ENCODE measurements at regions not wholly inside any gene's neighbourhood (a gene's known extent, or its start where the extent isn't known, plus 50 kb on each side); places are given as distances from the start of the nearest gene placed in this dataset.

DNA sequence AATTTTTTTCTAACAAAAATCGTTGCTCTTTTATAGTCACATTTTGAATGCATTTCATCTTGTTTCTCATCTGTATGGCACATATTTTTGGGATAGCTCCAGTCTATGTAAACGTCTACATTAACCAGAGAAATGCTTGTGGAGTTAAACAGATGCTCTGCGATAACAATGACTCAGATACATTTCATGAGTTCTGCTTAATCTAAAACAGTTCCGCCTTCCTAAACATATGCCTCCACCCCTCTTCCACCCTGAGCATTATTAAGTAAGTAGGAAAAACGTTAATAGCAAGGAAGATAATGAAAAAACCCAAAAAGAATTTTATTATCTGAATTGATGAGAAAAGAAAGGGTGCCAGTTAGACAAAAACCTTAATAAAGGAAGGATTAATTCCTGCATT lies 396.1 kb downstream of the TUSC7 start:
- TF ChIP-seq, protein P1, sequence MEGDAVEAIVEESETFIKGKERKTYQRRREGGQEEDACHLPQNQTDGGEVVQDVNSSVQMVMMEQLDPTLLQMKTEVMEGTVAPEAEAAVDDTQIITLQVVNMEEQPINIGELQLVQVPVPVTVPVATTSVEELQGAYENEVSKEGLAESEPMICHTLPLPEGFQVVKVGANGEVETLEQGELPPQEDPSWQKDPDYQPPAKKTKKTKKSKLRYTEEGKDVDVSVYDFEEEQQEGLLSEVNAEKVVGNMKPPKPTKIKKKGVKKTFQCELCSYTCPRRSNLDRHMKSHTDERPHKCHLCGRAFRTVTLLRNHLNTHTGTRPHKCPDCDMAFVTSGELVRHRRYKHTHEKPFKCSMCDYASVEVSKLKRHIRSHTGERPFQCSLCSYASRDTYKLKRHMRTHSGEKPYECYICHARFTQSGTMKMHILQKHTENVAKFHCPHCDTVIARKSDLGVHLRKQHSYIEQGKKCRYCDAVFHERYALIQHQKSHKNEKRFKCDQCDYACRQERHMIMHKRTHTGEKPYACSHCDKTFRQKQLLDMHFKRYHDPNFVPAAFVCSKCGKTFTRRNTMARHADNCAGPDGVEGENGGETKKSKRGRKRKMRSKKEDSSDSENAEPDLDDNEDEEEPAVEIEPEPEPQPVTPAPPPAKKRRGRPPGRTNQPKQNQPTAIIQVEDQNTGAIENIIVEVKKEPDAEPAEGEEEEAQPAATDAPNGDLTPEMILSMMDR (IDR thresholded peaks at IDR 0.05; ENCODE audit: borderline replicate concordance, extremely low read depth, insufficient read depth): no peak
- Histone ChIP-seq H3K9me3 (ENCODE audit: control insufficient read depth in 2 of 3, insufficient read depth in 1 of 3, low read length in 3 of 3) (no peaks in the 10 kb centered on the region), H3K27ac (ENCODE audit: low read depth in 2 of 2, low read length in 2 of 2) (no peak overlapping the region), H3K36me3 (ENCODE audit: control insufficient read depth in 2 of 3, insufficient read depth in 3 of 3, low read length in 3 of 3) (no peaks in the 10 kb centered on the region), H3K4me1 (ENCODE audit: control insufficient read depth in 2 of 3, insufficient read depth in 2 of 3, low read depth in 1 of 3, low read length in 3 of 3) (no peaks in the 10 kb centered on the region), H3K27me3 (ENCODE audit: control insufficient read depth, insufficient read depth, low read length) (no peaks in the 10 kb centered on the region), H3K9ac (ENCODE audit: low read length in 3 of 3) (no peak overlapping the region), H3K4me3 (ENCODE audit: low read length in 3 of 3) (no peak overlapping the region)
- DNase-seq (no peak), FAIRE-seq (no peak)
- intact Hi-C loops (cut with DNase I): no loop called here

DNA sequence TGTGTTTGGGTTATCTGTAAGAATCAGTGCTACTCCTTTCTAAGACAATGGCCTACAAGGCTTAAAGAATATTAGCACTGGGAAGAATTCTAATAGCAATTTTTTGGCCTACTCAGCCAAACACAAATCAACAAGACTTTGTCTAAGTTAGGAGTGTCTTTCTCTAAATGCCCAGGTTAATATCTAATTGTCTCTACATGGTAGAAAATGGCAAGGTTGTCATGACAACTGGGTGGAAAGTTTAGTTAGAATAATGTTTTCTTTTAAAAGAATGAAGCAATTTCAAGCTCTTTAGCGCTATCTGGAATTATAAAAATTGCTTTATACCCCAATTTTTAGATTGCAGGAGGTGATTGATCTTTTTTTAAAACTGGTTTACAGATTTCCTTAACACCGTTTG lies 396.8 kb downstream of the TUSC7 start:
- TF ChIP-seq, protein P1 (IDR thresholded peaks at IDR 0.05; ENCODE audit: borderline replicate concordance, extremely low read depth, insufficient read depth): no peak
- Histone ChIP-seq H3K27ac (ENCODE audit: low read depth in 2 of 2, low read length in 2 of 2) (no peak overlapping the region), H3K9me3 (ENCODE audit: control insufficient read depth in 2 of 3, insufficient read depth in 1 of 3, low read length in 3 of 3) (no peaks in the 10 kb centered on the region), H3K4me3 (ENCODE audit: low read length in 3 of 3) (no peak overlapping the region), H3K27me3 (ENCODE audit: control insufficient read depth, insufficient read depth, low read length) (no peaks in the 10 kb centered on the region), H3K4me1 (ENCODE audit: control insufficient read depth in 2 of 3, insufficient read depth in 2 of 3, low read depth in 1 of 3, low read length in 3 of 3) (no peaks in the 10 kb centered on the region), H3K9ac (ENCODE audit: low read length in 3 of 3) (no peak overlapping the region), H3K36me3 (ENCODE audit: control insufficient read depth in 2 of 3, insufficient read depth in 3 of 3, low read length in 3 of 3) (no peaks in the 10 kb centered on the region)
- DNase-seq (no peak), FAIRE-seq (no peak)
- intact Hi-C loops (cut with DNase I): no loop called here

DNA sequence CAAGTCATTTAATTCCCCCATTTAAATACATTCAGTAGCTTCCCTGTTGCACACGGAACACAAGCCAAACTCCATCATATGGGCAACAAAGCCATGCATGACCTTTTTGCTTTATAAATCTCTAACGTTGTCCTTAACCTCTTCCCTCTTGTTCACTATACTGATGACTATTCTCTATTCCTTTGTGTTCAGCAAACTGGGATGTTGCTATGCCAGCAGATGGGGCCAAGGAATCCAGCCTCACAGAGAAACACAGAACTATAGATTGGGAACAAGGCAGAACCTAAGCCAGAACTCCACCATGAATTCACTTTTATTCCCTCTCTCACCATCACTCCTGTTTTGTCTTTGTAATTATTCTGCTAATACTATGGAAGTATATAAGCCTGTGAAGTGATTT lies 398.4 kb downstream of the TUSC7 start:
- Histone ChIP-seq H3K27ac (ENCODE audit: low read depth in 2 of 2, low read length in 2 of 2) (no peak overlapping the region), H3K27me3 (ENCODE audit: control insufficient read depth, insufficient read depth, low read length) (no peaks in the 10 kb centered on the region), H3K9me3 (ENCODE audit: control insufficient read depth in 2 of 3, insufficient read depth in 1 of 3, low read length in 3 of 3) (no peaks in the 10 kb centered on the region), H3K4me1 (ENCODE audit: control insufficient read depth in 2 of 3, insufficient read depth in 2 of 3, low read depth in 1 of 3, low read length in 3 of 3) (no peaks in the 10 kb centered on the region), H3K9ac (ENCODE audit: low read length in 3 of 3) (no peak overlapping the region), H3K4me3 (ENCODE audit: low read length in 3 of 3) (no peak overlapping the region), H3K36me3 (ENCODE audit: control insufficient read depth in 2 of 3, insufficient read depth in 3 of 3, low read length in 3 of 3) (no peaks in the 10 kb centered on the region)
- intact Hi-C loops (cut with DNase I): no loop called here
- DNase-seq (no peak), FAIRE-seq (no peak)
- TF ChIP-seq, protein P1 (IDR thresholded peaks at IDR 0.05; ENCODE audit: borderline replicate concordance, extremely low read depth, insufficient read depth): no peak

DNA sequence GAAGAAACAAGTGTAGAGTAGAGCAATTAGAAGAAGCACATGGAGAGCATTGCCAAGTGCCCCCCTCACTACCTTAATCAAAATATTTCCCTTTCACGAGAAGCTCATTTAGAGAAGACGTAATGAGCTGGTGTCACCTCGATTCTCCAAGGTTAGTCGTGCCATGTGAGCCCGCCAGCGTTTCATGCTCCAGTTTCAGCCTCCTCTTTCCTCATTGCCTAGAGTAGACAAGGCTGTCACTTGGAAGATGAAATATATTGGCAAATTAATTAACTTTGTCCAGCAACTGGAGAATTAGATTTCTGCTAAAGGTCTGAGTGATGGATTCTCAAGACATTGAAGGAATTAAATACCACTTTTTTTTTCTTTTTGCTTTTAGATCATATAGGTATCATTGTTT lies 399.6 kb downstream of the TUSC7 start:
- FAIRE-seq: no peak
- no peak overlapping the region for H3K9ac ChIP-seq (ENCODE audit: low read length in 3 of 3)
- intact Hi-C loops (cut with DNase I): no loop called here

More for the DNA sequence above, 399.6 kb downstream of the TUSC7 start:
- no peaks in the 10 kb centered on the region for H3K27me3 ChIP-seq (ENCODE audit: control insufficient read depth, insufficient read depth, low read length)
- no peak overlapping the region for H3K4me3 ChIP-seq (ENCODE audit: low read length in 3 of 3)
- TF ChIP-seq, protein P1 (IDR thresholded peaks at IDR 0.05; ENCODE audit: borderline replicate concordance, extremely low read depth, insufficient read depth): no peak
- peak in 3 of 5 donors; percentile 16 to 57 (median 42) for DNase-seq
- no peaks in the 10 kb centered on the region for H3K36me3 ChIP-seq (ENCODE audit: control insufficient read depth in 2 of 3, insufficient read depth in 3 of 3, low read length in 3 of 3)
- no peaks in the 10 kb centered on the region for H3K9me3 ChIP-seq (ENCODE audit: control insufficient read depth in 2 of 3, insufficient read depth in 1 of 3, low read length in 3 of 3)
- no peak overlapping the region for H3K27ac ChIP-seq (ENCODE audit: low read depth in 2 of 2, low read length in 2 of 2)
- no peaks in the 10 kb centered on the region for H3K4me1 ChIP-seq (ENCODE audit: control insufficient read depth in 2 of 3, insufficient read depth in 2 of 3, low read depth in 1 of 3, low read length in 3 of 3)

Data from kidney (tissue), 13 donors.